ENCODE measurements at regions not wholly inside any gene's neighbourhood (a gene's known extent, or its start where the extent isn't known, plus 50 kb on each side); places are given as distances from the start of the nearest gene placed in this dataset.

DNA sequence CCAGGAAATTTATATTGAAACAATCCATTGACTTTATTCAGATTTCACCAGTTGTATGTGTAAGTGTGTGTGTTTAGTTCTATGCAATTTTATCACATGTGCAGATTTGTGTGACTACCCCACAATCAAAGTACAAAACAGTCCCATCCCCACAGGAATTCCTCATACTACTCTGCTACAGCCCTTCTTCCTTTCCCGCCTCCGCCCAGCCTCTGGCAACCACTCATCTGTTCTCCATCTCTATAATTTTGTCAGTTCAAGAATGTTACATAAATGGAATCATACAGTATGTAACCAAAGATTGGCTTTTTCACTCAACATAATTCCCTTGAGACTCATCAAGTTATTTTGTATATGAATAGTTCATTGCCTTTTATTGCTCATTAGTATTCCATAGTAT, 289.1 kb downstream of the GADD45G start:
- TF ChIP-seq, protein P1, sequence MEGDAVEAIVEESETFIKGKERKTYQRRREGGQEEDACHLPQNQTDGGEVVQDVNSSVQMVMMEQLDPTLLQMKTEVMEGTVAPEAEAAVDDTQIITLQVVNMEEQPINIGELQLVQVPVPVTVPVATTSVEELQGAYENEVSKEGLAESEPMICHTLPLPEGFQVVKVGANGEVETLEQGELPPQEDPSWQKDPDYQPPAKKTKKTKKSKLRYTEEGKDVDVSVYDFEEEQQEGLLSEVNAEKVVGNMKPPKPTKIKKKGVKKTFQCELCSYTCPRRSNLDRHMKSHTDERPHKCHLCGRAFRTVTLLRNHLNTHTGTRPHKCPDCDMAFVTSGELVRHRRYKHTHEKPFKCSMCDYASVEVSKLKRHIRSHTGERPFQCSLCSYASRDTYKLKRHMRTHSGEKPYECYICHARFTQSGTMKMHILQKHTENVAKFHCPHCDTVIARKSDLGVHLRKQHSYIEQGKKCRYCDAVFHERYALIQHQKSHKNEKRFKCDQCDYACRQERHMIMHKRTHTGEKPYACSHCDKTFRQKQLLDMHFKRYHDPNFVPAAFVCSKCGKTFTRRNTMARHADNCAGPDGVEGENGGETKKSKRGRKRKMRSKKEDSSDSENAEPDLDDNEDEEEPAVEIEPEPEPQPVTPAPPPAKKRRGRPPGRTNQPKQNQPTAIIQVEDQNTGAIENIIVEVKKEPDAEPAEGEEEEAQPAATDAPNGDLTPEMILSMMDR (IDR thresholded peaks at IDR 0.05; ENCODE audit: insufficient read depth, low read length, poor library complexity, severe bottlenecking) = no peak
- no peak for TF ChIP-seq EZH2phosphoT487 (conservative IDR thresholded peaks at IDR 0.05; ENCODE audit: low read length)

All from SU-DHL-6 (cell line).